NCI-H1694 (cell line): ENCODE measurements at regions not wholly inside any gene's neighbourhood (a gene's known extent, or its start where the extent isn't known, plus 50 kb on each side); places are given as distances from the start of the nearest gene placed in this dataset.
"Not testable (repeated sequence)": the region's sequence is repeated elsewhere in the genome, so short reads cannot be mapped to it uniquely, and the experiment has no call there.

ENCODE experiments used
- DNase-seq: peaks from one replicate; lab custom pipeline; 2025; lab: John Stamatoyannopoulos, UW

DNA sequence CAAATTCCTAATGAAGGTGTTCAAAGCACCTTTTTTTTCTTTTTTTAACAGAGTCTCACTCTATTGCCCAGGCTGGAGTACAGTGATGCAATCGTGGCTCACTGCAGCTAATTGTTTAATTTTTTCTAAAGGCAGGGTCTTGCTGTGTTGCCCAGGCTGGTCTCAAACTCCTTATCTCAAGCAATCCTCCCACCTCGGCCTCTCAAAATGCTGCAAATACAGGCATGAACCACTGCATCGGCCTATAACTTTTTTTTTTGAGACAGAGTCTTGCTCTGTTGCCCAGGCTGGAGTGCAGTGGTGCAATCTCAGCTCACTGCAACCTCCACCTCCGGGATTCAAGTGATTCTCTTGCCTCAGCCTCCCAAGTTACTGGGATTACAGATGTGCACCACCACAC, 113.9 kb upstream of the CXADR start:
- not testable (repeated sequence) for DNase-seq

DNA sequence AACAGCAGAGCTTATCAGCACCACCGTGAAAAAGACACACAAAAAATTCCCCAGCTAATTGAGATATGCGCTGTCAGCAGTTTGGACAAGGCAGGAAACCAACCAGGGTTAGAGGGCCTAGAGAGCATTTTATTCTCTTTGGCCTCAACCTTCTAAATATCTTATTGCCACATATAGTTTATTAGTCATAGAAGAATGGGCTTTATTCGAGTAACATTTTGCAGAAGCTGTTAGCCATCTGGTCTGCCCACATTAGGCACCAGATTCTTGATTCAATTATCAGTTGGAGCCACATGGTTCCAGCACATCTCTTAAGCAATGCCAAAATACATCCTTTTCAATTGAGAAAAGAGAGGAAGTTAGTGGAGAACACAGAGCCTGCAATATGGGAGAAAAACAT, 109.9 kb upstream of the CXADR start:
- DNase-seq = no peak

DNA sequence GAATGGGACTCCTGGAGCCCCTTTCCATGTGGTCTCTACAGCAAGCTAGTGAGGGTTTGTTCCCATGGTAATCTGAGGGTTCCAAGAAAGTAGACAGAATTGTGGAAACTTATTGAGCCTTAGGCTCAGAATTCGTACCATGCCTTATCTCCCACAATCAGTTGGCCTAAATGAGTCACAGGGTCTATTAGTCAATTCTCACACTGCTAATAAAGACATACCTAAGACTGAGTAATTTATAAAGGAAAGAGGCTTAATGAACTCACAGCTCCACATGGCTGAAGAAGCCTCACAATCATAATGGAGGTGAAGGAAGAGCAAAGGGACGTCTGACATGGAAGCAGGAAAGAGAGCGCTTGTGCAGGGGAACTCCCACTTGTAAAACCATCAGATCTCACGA, 106.6 kb upstream of the CXADR start:
- DNase-seq = no peak

DNA sequence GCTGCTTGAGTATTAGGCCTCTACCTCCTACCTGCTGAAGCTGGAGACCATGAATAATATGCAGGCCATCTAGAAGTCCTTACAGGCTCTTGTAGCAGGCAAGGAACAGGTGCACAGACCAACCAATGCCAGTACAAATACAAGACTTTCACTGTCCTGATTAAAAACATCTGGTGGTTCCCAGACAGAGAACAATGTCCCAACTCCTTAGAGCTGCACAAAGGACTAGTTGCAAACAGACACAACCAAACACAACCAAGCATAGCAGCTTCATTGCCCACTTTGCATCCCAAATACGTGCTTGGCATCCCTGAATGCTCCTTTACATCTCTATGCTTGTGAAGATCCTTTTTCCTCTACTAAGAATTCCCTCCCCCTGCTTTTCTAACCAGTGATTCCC, 98.1 kb upstream of the CXADR start:
- DNase-seq = no peak

DNA sequence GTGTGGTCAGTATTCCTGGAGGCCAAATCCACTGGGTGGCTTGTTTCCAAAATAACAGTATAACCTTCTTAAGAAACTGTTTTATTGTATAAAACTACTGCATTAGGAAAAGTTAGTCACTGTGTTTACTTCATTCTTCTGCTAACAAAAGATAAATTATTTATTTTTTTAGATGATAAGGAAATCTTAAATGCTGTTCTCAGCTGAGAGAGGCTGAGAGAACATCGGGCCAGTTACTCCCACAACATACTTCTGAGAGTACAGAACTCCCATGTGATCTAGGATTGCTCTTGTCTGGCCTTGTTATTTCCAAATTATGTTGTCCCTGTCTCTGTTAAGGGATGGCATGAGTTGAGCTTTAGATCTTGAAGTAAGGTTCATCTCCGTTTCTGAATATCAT, 96.7 kb upstream of the CXADR start:
- no peak for DNase-seq

DNA sequence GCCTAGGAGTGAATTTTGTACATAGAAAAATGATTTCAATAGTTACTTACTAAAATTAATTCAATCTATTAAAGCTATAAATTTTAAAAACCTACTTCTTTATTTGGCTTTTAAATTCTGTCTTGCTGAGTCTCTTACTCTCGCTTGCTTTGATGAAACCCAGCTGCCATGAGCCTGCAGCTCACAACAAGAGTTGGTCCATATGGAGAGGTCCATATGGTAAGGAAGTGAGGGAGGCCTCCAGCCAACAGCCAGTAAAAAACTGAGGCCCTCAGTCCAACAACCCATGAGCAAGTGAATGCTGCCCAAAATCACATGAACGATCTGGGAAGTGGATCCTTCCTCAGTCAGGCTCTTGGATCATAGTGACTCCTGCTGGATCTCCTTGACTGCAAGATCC, 89.9 kb upstream of the CXADR start:
- no peak for DNase-seq

DNA sequence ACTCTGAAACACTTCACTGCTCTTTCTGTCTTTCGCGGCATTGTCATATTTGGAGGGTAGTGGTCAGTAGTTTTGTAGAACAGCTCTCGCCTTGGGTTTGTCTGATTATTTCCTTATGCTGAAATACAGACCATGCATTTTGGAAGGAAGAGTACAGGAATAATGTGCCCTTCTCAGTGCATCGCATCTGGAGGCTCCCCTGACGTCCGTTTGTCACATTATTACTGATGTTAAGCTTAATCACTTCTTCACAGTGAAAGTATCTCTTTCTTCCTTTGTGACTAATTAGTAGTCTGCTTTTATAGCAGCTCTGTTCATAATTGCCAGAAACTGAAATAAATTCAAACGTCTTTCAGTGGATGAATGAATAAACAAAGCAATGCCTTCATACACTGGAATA, 85.7 kb upstream of the CXADR start:
- DNase-seq = no peak

DNA sequence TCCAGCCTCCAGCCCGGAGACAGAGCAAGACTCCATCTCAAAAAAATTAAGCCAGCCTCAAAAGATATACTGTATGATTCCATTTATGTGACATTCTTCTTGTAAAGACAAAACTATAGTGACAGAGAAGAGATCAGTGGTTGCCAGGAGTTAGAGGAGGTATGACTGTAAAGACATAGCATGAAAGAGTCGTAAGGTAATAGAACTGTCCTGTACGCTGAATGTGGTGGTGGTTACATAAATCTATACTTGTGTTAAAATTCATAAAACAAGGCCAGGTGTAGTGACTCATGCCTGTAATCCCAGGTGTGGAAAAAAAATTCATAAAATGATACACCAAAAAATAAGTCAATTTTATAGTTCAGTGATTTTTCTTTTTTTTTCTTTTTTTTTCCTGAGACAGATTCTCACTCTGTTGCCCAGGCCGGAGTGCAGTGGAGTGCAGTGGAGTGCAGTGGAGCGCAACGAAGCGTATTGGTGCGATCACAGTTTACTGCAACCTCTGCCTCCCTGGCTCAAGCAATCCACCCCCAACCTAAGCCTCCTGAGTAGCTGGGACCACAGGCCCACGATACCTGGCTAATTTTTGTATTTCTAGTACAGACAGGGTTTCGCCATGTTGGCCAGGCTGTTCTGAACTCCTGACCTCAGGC, 84.9 kb upstream of the CXADR start:
- DNase-seq = no peak

DNA sequence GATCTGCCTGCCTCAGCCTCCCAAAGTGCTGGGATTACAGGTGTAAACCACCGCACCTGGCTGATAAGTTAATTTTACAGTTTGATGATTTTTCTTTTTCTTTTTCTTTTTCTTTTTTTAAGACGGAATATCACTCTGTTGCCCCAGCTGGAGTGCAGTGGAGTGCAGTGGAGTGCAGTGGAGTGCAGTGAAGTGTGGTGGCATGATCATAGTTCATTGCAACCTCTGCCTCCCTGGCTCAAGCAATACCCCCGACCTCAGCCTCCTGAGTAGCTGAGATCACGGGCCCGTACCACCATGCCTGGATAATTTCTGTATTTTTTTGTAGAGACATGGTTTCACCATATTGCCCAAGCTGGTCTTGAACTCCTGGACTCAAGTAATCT, 84.4 kb upstream of the CXADR start:
- DNase-seq = no peak

DNA sequence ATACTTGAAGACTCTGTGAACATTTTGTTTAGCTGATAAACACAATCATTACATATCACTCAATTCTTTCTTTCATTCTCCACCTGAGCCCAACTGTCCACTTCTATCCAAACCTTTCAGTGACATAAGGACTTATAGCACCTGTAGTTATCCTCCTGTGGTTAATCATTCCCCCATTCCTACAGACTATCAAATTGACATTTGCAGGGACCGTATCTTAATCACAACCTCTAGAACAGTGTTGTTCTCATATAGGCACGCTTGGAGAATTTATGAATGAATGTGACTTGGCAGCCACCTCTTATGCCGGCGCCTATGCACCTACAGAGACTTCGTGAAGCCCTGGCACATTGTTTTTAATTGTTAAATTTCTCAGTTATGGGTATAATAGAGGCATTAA, 83.9 kb upstream of the CXADR start:
- no peak for DNase-seq

DNA sequence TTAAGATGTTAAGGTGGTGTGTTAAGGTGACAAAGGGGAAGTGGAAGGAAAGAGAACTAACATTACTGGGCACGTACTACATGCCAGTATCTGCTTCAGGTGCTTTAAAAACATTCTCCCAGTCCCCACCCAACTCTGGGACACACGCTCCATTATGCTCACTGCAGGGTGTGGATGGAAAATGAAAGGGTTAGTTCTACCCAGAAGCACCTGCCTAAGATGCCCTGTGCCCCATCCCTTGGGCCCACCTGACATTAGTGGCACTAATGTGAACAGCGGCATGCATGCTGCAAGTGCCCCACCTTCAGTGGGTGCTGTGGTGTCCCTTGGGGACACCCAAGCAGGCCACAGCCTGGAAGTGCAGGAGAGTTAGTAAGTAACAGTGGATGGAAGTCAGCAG, 82.9 kb upstream of the CXADR start:
- no peak for DNase-seq

DNA sequence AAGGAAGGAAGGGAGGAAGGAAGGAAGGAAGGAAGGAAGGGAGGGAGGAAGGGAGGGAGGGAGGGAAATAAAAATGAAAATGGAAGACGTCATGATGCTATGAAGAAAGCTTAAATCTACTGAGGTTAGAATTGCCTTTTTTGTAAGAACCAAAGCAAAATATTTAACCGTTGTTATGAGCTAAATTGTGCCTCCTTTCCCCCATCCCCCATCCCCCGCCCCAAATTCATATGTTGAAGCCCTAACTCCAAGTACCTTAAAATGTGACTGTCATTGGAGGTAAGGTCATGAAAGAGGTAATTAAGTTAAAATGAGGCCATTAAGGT, 80.1 kb upstream of the CXADR start:
- no peak for DNase-seq

DNA sequence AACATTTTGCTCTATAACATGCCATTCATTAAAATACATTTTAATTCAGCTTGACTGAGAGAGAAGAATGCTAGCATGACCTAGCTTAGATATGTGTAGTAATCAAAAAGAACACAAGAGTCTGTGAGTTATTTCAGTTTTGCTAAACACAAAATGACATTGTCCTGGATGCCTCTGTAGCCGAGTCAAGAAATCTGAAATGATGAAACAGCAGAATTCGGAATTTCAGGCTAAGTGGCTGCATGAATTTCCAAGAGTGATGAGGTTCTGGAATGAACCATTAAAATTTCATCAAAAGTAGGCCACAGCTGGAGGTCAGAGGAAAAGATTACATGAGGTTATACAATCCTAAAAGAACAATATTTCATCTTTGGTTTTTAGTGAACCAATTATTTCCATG, 79.1 kb upstream of the CXADR start:
- DNase-seq = no peak

DNA sequence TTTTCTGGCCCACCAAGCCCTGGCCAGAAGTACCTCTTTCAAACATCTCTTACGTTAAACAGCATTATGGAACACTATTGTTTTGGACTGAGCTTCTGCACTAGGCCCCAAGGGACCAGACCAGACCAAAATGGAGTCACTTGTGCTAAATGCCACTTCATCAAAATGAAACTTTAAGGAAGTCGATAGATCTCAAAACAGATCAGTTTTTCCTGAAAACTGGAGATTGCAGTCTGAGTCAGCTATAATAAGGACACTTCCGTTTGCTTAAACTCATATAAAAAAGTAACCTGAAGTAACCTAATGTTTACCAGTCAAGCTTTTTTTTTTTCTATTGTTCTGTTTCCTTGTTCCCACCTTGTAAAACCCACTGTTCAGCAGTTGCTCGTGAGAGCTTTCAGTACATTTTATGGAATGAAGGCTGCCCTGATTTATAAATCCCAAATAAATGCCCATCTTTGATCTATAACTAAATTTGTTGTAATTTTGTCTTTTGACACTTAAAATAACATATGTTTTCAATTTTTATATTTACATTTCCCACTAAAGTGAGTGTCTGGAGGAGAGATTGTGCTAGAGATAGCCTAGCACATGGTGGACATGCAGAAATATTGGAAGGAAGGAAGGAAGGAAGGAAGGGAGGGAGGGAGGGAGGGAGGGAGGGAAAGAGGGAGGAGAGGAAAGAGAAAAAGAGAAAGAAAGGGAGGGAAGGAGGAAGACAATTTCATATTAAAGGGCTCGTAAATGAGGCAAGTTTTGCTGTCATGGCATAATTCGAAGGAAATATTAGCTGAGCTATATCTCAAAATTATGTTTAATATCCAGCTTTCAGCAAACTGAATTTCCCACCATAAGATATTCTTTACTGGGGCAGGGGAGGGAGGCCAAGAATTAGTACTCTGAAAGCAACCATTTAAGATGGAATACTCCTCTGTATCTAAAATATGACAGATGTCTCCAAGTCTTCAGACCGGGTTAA, 77.0 kb upstream of the CXADR start:
- DNase-seq = no peak

DNA sequence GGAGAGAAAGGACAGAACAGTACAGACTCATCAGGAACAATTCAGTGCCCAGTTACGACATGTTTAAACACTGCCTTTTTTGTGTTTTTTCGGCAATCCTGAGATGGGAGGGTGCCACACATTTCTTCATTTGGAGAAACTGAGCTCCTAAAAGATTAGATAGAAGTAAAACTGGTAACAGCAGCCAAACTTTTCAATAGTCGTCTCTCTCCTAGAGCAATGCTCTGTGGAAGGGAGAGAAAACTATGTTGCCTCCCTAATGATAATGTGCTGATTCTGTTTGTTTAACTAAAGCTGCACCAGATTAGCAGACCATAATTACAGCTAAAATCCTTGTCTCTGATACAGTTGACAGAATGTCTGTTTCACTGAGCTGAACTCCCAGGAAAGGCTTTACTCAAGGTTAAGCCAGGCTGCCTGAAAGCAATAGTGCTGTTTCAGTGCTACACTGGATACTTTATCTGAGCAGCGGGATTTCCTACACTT, 76.2 kb upstream of the CXADR start:
- DNase-seq = no peak

DNA sequence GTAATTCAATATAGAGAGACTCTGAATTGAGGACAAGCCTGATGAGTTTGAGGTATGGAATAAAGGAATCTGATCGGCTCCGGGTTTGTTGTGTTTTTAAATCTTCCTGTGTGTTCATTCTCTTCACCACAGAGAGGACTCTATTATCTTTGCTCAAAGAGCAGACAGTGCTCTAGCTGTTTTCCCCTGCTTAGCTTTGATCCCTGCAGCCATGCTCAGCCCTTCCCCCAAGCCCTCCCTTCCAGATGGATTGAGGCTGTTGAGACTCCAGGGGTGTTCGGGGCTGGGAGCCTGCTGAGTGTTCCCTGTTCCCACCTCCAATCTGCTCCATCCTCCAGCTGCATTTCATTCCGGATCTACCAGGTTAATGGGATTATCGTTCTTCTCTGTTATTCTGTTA, 74.2 kb upstream of the CXADR start:
- no peak for DNase-seq

DNA sequence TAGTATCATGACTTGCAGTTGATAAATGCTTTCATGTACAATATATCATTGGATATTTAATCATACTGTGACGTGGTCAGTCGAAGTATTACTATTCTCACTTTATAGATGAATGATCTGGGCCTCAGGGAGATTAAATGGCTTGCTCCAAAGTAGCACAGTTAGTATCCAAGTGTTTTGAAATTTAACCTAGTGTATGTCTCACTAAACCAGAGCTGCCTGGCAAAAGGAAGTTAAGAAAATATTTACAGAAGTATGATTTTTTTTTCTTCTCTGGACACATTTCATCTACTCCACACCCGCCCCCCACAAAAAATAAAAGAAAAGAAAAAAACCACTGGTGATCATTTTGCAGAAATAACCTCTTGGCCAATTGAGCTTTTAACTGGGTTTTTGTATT, 71.9 kb upstream of the CXADR start:
- DNase-seq = no peak

DNA sequence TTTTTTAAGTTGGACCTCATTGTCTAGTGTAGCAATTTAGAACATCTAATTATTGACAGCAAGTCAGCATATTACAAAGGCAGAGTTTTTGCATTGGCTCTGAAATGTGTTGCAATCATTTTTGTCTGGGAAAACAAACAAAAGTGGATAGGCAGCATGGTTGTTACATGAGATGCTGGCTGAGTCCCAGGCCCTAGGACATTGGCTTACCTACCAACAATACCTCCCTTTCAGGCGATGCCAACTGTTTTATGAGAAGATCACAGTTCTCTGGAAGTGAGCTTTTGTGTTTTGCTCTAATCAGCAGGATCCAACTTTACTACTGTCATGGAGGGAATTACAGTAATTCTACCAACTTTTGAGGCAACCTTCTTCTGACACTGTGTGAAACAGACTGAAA, 71.5 kb upstream of the CXADR start:
- no peak for DNase-seq

DNA sequence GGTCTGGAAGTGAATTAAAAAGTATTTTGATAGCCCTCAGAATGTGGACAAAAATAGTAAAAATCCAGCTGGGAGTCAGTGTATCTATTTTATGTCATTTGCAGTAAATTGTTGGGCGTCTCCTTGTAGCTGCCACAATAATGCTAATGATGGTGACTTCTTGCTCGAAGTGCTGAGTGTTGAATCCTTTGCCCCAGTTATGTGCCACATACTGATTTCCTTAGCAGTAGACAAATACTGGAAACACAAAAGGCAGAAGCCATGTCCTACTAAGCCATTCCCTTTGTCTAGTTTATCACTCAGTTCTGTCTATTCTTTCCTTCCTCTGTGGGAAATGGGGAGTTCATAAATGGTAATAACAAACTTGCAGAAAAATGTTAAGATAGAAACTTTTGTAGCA, 70.7 kb upstream of the CXADR start:
- DNase-seq = no peak

DNA sequence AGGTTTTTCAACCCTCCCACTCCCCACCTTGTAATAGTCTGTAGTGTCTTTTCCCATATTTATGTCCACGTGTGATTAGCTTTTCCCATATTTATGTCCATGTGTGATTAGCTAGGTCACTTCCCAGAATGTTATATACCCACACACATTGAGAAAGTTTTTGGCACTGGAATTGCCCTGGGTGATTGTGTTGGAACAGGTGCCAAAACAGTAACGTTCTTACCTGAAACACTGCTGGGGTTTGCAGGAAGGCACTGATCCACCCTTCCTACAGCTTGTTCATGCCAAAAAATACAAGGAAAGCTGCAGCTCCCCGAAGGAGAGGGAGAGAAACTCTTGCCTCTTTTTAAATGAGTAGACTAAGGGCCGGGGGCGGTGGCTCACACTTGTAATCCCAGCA, 68.0 kb upstream of the CXADR start:
- no peak for DNase-seq

DNA sequence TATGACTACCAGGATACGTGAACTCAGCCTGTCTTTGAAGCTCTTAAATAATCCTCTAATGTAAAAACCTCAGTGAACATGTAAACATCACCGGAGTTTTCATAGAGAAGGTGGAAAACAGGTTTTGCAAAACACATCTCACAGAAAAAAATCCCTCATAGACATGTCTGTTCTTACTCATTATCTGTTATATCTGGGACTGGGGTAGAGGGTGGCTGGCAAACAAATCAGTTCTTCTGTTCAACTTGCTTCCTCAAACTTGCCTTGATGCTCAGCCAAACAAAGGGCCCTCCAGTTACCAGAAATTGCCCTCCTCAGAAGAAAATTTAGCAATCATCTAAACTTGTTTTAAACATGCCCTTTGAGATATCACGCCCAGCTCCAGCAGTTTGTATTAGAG, 66.1 kb upstream of the CXADR start:
- DNase-seq = no peak

DNA sequence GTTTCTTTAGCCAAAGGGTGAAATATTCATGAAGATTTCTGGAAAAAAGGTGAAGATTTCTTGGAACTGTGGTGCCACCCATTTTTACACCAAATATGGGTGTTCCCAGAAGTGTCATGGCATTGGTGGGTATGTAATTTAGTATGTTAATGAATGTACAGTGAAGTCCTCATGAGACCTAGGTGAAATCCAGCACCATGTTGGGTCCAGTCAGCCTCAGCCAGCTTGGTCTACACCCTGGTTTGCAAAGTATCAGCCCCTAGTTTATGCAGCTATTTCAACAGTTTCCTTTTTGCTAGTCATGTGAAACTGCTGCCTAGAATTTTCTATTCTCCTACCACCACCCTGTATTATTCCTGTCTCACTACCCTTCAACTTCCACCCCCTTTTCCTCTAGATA, 63.1 kb upstream of the CXADR start:
- no peak for DNase-seq

DNA sequence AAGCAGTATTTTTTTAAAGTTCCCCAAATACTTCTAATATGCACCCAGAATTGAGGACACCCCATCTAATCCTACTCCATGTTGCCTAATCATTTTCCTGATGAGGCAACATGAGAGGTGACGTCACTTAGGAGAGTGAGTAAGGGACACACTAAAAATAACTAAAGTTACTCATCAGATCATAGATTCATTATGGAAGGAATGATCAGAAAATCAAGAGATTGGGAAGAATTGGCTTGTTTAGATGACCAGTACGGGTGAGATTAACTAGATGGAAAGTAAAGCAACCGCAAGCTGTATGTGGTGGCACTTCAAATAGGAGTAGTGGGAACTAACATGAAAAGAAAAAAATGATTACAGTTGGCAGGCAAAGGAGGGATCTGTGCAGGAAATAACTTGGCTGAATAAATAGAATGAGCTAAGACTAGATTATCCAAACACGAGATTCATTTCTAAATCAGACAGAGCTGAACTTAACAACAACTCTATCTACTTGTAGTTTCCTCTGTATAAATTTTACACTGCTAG, 61.4 kb upstream of the CXADR start:
- no peak for DNase-seq
